ENCODE measurements at regions not wholly inside any gene's neighbourhood (a gene's known extent, or its start where the extent isn't known, plus 50 kb on each side); places are given as distances from the start of the nearest gene placed in this dataset.

DNA sequence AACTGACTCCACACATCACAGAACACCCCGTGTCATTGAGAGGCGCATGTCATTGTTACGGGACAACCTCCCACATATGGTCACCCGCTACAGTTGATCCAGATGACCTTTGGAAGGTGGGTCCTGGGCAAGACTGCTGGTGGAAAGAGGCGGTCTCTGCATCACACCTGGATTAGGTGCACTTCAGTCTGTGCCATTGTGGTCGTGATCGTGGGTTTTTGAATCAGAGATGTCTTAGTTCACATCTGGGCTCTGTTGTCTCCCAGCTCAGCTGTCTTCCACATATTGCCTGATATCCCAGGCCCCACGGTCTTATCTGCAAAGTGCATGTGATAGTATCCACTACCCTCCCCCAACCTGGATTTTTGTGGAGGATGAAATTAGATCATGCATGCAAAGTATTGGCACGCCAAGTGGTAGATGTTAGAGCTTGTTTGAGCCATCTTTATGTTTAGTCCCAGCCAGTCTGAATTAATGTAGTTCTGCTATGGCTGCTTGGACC, 208.7 kb upstream of the FOXN3 start:
- DNase-seq, result no peak

DNA sequence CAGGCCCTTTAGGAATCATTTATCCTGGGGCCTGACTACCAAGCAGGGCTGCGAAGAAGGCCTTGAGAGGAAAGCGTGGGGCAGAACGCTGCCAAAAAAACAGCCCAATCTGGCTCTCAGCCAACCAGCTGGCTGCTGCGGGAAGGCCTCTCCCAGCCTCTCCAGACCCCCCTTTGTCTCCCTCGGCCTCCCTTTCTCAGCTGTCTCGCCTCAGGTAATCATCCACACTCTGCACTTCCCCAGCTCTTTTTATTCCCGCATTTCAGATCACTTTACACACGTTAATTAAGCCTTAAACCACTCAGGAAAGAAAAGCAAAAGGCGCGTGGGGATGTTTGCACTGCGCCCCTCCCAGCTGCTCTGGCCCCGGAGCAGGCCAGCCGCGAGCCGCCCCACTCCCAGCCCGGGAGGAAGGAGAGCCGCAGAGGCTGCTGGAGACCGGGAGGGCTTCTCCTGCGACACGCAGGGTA, 208.2 kb upstream of the FOXN3 start:
- DNase-seq, result no peak

DNA sequence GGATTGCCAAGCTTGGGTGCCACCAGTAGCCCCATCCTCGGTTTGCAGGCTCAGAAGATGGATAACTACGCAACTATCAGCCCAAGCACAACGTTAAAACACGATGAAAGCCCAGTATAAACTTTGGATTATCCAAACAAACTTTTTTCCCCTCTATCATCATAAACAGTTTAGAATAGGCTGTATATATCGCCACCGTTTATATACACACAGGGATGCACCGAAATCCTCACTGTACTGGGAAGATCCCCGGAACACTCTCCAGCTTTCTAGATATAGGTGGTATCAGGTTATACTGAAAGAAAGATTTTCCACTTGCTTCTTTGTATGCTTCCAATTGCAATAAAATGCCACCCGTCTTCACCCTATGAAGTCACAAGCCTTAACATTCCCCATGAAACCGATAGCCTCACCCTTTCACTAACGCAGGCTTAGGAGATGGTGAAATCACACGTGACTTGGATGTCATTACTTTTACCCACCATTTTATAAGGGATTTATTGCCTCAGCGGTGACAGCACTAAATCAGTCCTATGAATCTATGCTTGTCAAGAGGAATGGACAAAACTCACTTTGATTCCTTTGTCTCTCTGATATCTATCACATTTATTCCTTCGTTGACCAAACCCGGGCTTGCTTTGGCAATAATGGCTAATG, 207.6 kb upstream of the FOXN3 start:
- DNase-seq, result no peak

- DNase-seq, result no peak
Measured at GRCh38 chr14:89621791-89622638, 205.0 kb upstream of the FOXN3 start.

- DNase-seq, result peak; percentile 83
Measured at GRCh38 chr14:89621009-89621421, 204.0 kb upstream of the FOXN3 start.

DNA sequence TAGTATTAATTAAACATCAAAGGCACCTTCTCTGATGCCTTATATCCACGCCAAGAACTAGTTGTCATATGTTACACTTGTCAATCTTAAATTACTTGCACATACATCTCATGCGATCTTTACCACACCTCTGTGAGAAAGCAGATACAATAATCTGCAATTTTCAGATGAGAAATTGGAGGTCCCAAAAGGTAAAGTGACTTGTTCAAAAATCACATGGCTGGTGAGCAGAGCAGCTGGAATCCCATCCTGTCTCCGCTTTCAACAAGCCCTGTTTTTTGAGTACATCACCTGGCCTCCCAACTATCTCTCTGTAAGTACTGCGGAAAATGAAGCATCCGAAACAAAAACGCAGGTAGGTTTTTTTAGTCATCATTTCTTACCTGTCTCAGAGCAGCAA, 203.4 kb upstream of the FOXN3 start:
- DNase-seq, result no peak

GRCh38 chr14:89619596-89619995, 202.6 kb upstream of the FOXN3 start:
- DNase-seq, result no peak

GRCh38 chr14:89618811-89619551, 201.9 kb upstream of the FOXN3 start:
- DNase-seq, result peak; percentile 88

DNA sequence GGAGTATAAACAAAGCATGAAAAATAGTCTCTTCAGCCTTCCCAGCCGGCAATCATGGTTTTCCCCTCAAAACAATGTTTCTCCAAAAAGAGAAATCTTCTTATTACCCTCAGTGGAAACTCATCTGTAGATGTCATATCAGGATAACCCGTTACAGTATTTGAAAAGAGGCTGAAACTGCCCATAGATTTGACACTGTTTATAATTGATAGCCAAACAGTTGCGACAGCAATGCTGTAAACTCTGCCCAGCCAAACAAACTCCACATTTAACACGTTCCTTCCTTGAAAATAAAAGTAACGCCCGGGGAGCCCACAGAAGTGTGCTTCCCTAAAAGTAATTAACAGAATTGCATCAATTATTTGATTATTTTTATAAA, 201.3 kb upstream of the FOXN3 start:
- DNase-seq, result no peak

DNA sequence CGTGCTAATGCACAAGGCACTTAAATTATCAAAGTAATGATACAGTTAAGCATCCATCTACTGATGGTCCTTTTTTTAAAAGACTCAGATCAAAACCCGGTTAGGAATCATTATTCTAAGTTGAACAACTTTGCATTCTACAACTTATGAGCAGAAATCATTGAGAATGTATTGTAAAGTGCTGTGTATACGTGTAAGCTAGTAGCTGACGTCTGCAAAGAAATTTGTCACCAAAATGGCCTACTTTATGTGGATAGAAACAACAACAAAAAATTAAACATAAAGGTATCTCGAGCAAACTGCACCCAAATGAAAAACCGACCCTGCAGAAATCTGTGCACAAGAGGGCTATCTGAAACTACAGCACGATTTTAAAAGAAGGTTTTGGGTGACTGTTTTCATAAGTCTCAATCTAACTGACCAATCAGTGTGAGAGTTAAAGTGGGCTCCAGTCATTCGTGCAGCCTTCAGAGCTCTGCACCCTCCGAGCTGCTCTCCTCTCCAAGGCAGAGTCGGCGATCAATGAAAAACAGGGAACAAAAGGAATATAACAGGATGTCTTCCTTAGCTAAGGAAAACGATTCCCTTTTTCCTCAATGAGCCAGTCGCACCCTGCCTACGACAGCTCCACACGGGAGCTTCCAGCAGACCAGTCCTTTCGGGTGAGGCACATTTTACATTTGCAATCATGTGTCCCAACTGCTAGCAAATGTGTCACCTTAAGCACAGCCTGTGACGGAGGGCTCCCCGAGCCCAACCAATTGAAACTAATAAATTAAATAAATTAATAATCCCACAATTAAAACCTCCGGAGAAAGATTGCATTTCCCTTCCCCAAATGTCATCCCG, 200.7 kb upstream of the FOXN3 start:
- DNase-seq, result peak; percentile 71

DNA sequence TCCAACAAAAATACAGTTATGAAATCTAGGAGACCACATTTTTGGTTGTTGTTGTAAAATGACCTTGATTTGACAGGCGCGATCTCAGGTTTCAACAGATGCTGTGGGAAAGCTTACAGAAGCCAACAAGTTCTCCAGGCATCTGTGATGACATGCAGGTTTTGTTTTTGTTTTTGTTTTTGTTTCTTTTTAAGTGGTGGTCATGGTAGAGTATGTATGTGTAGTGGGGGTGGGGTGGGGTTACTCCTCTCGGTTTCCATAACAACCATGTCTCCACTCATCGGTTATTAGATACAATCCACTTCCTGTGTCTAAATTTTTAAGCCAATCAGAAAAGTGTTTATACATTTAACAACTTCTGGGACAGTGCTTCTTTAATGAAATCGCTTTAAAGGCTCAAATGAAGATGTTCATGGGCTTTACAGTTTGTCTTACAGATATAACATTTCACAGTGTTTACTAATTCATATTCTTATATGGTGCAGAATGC, 199.9 kb upstream of the FOXN3 start:
- peak; percentile 71 for DNase-seq

DNA sequence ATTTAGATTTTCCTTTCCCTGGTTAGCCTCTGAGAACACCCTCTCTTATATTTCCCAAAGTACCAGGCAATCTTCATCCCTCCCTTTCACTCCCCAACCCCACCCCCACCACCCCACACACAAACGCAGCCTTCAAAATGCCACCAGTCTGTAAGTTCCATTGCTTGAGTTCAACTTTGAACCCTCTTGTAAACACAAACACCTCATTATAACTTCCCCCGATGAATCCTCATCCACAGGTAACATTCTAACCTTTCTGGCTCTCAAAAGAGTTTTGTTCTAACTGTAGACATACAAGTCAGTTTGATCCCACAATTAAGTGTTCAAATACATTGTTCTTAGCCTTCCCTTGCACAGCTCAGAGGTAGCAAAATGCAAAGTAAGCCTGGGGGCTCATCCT, 199.4 kb upstream of the FOXN3 start:
- no peak for DNase-seq

GRCh38 chr14:89615421-89615820, 198.4 kb upstream of the FOXN3 start:
- no peak for DNase-seq

- no peak for DNase-seq
Measured at GRCh38 chr14:89614009-89614691, 197.1 kb upstream of the FOXN3 start.

DNA sequence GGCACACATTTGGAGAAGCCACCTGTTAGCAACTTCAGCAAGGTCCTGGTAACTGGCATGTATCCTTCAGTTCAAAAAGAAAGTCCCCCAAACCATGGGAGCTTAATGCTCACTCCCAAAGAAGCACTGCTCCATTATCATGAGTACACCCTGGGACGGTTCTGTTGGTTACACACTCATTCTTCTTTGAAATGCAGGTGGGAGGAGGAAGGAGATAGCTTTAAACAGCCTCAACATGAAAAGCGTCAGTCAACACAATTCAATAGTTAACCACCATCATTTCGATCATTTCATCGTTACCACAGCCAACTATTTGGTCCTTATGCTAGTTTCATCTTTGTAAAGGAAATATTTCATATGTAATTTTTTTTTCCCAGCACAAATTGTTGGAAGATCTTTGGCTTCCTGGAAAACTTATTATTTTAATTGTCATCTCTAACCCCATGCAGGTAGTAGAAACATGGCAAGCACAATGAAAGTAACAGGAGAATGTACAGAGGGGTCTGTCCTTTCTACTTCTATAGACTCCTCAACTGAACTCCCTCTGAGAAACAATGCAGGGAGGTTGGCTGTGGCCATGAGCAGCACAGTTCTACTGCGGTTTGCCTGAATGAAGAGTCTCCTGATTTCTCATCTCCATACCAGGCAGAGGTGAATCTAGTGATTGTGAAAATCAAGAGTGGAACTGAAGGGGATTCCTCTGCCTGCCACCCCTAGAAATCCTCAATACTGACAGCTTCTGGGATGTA, 196.4 kb upstream of the FOXN3 start:
- no peak for DNase-seq

GRCh38 chr14:89609500-89610100, 192.6 kb upstream of the FOXN3 start:
- DNase-seq, result no peak

DNA sequence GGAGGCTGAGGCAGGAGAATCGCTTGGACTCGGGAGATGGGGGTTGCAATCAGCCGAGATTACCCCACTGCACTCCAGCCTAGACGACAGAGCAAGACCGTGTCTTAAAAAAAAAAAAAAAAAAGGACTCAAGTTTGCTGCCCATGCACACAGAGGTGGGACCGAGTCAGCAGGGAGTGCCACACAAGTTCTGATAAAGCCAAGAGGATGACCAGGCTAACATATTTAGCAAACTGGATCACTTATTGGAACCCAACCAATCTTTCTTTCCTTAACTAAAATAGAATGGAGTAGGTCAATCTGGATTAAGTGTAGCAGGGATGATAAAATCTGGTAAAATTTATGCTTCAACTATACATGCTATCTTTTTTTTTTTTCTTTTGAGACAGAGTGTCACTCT, 190.4 kb upstream of the FOXN3 start:
- DNase-seq, result no peak

GRCh38 chr14:89603938-89604480, 187.0 kb upstream of the FOXN3 start:
- DNase-seq, result no peak

GRCh38 chr14:89600950-89601826, 184.2 kb upstream of the FOXN3 start:
- no peak for DNase-seq
